Activated naive CD8-positive, alpha-beta T cell (primary cell): ENCODE measurements at regions not wholly inside any gene's neighbourhood (a gene's known extent, or its start where the extent isn't known, plus 50 kb on each side); places are given as distances from the start of the nearest gene placed in this dataset.

ENCODE experiments used
- H3K27ac Mint-ChIP-seq: one replicate; pipeline ENCODE4 v1.8.0; 2021; ENCODE audit warnings: mixed read lengths
- H3K27me3 Mint-ChIP-seq: one replicate; pipeline ENCODE4 v1.8.0; 2021; ENCODE audit warnings: mixed read lengths
- H3K36me3 Mint-ChIP-seq: one replicate; pipeline ENCODE4 v1.8.0; 2021; ENCODE audit warnings: mixed read lengths
- H3K4me1 Mint-ChIP-seq: one replicate; pipeline ENCODE4 v1.8.0; 2021; ENCODE audit warnings: low read depth, mixed read lengths
- H3K4me3 Mint-ChIP-seq: one replicate; pipeline ENCODE4 v1.8.0; 2021; ENCODE audit warnings: mild to moderate bottlenecking, mixed read lengths
- H3K9me3 Mint-ChIP-seq: one replicate; pipeline ENCODE4 v1.8.0; 2021; ENCODE audit warnings: low read depth, mixed read lengths

DNA sequence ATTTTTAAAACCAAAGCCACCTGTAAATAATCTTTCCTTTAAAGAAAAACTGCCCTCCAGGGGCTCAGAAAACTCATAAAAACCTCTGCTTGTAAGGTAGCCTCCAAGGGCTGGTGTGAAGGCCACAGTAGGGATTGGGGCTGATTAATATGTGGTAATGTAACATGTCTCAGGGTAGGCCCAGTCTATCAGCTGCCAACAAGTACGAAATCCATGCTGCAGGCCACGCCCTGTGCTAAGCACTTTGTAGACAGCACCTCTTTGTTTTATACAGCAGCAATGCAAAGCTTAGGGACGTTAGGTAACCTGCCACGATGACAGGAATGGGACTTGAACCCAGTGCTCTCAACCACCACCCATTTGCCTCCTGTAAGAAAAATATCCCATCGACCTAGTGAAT, 65.6 kb upstream of the PRICKLE2 start:
- H3K4me1 Mint-ChIP-seq = no peaks in the 10 kb centered on the region
- peaks cover 1% of the 10 kb centered on the region for H3K27me3 Mint-ChIP-seq
- no peaks in the 10 kb centered on the region for H3K9me3 Mint-ChIP-seq
- no peak overlapping the region for H3K4me3 Mint-ChIP-seq
- H3K27ac Mint-ChIP-seq = no peak overlapping the region
- no peaks in the 10 kb centered on the region for H3K36me3 Mint-ChIP-seq

- H3K27ac Mint-ChIP-seq = no peak overlapping the region
- H3K9me3 Mint-ChIP-seq = no peaks in the 10 kb centered on the region
- no peaks in the 10 kb centered on the region for H3K27me3 Mint-ChIP-seq
- H3K4me1 Mint-ChIP-seq = no peaks in the 10 kb centered on the region
- H3K4me3 Mint-ChIP-seq = no peak overlapping the region
- H3K36me3 Mint-ChIP-seq = no peaks in the 10 kb centered on the region
Measured at GRCh38 chr3:64290161-64290560, 64.9 kb upstream of the PRICKLE2 start.

DNA sequence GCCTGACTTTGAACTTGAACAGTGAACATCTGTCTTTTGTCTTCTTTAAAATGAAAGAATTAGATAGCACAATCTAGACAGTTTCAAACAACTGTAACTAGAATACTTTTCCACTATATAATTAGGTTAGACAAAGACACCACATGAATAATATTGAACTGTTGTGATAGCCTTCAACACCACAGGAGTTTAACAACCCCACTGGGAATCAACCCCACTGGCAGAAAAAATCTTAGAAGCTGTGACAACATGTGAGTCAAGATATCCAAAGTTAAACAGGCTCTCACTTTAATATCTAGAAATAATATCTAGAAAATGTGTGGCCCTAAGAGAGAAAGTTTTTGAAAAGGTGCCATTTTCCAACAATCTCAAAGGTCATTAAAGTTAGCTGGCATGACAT, 64.4 kb upstream of the PRICKLE2 start:
- Mint-ChIP-seq H3K9me3 (no peaks in the 10 kb centered on the region), H3K4me3 (no peak overlapping the region), H3K27me3 (no peaks in the 10 kb centered on the region), H3K27ac (no peak overlapping the region), H3K36me3 (no peaks in the 10 kb centered on the region), H3K4me1 (no peaks in the 10 kb centered on the region)

DNA sequence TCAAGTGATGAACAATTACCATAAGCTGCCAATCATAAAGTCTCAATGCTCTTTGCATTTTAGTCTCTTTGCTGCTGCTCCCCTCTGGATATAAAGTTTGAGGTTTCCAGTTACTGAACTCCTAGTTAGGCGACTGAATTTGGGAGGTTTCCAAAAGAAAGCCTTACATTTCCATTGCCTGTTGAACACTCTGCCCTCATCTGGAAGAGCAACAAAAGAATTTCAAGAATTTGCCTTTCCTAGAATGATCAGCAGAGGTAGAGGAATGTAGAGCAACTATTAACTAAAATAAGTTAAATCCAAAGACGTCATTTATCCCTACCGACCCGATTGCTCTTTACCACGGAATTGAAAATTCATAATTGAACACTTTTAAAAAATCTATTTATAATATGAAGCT, 53.4 kb upstream of the PRICKLE2 start:
- no peak overlapping the region for H3K4me3 Mint-ChIP-seq
- H3K9me3 Mint-ChIP-seq = no peaks in the 10 kb centered on the region
- no peaks in the 10 kb centered on the region for H3K36me3 Mint-ChIP-seq
- H3K4me1 Mint-ChIP-seq = no peaks in the 10 kb centered on the region
- no peak overlapping the region for H3K27ac Mint-ChIP-seq
- H3K27me3 Mint-ChIP-seq = no peaks in the 10 kb centered on the region

DNA sequence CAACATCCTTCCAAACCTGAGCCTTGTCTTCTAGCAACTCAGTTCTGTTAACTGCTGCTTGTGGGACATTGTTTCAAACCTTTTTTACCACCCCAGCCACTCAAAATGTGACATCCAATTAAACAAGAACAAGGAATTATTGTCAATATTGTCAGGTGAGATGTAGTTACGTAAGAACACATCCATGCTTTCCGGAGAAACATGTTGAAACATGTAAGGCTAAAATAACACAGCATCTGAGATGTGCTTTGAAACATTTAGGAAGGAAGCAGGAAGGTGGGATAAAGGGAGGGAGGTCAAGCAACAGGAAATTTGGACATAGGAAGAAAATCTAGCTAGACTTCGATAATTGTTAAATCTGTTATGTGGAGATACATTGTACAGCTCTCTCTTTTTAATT, 50.9 kb upstream of the PRICKLE2 start:
- no peaks in the 10 kb centered on the region for H3K36me3 Mint-ChIP-seq
- H3K4me3 Mint-ChIP-seq = no peak overlapping the region
- no peak overlapping the region for H3K27ac Mint-ChIP-seq
- H3K9me3 Mint-ChIP-seq = no peaks in the 10 kb centered on the region
- no peaks in the 10 kb centered on the region for H3K4me1 Mint-ChIP-seq
- no peaks in the 10 kb centered on the region for H3K27me3 Mint-ChIP-seq
